NCI-H2081 treated with DMSO at 0.1 percent for 48 hours (cell line): ENCODE measurements at regions not wholly inside any gene's neighbourhood (a gene's known extent, or its start where the extent isn't known, plus 50 kb on each side); places are given as distances from the start of the nearest gene placed in this dataset.

Source experiments
- DNase-seq: peaks from one replicate; lab custom pipeline; 2025; lab: John Stamatoyannopoulos, UW

DNA sequence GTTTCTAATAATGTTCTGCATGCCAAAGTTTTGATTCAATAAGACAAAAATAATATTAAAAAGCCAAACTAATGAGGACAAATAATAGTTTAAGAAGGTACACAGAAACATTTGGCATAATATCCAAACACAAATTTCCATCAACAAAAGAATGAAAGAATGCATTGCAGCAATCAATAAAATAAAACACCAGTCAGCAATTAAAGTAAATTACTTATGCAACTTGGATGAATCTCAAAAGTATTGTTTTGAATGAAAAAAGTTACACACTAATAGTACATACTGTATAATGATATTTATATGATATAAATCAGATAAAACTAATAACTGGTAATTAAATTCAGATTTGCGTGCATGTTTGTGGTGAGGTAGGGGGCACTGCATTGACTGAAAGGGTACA, 285.5 kb upstream of the PCDH10 start:
- DNase-seq, result no peak

DNA sequence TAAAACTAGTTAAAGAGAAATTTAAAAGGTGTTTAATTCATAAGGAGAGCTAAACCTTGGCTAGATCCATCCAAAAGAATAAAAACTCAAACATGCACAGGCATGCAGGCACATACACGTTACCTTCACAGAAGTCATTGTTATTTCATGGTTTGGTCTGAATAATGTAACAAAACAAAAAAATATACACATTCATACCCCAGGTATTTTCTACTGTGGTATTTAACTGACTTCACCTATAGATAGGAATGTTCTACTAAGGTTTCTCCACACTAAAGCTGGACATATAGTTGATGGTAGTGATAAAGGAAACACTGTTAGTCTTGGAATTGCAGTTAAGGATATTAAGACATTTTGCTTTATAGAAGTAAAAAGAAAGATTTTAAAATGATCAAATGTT, 283.6 kb upstream of the PCDH10 start:
- no peak for DNase-seq

DNA sequence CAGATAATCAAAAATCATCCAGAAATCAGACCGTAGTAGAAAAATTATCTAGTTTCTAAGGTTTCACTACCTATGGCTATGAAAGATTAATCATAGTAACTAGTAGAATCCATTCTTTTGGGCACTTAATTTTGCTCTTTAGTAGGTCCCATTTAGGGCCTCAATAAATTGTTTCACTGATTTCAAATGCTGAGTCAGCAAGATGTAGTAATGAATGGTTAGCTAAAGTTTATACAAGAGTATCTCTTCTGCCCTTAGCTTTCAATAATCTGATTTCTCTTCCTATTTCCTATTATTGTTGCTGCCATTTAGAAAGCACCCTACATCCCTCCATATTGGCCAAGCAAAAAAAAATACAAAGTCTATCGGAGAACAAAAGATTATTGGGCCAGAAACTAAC, 283.2 kb upstream of the PCDH10 start:
- no peak for DNase-seq

DNA sequence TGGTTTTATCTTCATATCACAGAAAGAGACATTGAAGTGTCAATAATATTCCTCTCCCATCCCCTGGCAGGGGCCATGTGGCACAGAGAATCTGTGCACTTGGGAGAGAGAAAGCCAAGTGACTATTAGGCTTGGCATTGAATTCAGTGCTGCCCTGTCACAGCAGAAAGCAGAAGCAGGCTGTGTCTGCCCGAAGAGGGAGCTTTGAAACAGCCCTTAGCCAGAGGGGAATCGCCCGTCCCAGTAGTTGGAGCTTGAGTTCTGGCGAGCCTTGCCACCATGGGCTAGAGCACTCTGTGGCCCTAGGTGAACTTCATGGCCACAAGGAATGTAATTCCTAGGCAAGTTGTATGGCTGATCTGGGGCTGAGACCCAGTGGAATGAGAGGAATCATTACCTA, 282.5 kb upstream of the PCDH10 start:
- DNase-seq, result no peak

DNA sequence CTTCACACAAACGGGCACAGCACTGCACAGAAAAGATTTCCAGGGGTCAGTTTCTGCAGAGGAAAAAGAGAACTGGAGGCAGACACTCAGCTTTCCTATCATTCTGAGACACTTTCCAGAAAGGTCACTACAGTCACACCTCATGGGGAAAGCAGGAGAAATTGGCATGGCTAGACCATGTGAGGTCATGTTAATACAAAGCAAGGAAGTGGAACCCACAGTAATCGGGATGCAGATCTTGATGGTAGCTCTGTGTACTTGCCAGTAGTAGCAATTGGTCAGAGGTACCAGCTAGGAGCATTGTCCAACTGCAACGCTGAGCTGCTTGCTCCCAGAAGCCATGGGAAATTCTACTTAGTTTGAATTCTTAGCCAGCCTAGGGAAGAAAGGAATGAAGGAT, 255.3 kb upstream of the PCDH10 start:
- DNase-seq, result no peak

DNA sequence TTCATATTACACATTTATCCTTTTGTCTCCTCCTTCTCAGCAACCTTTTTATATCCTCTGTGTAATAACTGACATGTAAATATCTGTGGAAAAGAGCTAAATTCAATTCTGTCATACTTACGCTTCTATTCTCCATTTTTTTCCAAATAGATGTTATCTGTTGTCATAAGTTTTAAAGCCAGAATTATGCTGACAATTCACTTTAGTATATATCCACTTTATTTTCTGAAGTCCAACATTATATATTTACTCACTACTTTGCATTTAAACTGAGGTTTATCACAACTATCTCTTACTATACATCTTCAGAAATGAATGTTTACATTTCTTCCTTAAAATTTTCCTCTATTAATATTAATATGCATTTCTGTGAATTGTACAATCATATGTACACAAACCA, 247.9 kb upstream of the PCDH10 start:
- no peak for DNase-seq

DNA sequence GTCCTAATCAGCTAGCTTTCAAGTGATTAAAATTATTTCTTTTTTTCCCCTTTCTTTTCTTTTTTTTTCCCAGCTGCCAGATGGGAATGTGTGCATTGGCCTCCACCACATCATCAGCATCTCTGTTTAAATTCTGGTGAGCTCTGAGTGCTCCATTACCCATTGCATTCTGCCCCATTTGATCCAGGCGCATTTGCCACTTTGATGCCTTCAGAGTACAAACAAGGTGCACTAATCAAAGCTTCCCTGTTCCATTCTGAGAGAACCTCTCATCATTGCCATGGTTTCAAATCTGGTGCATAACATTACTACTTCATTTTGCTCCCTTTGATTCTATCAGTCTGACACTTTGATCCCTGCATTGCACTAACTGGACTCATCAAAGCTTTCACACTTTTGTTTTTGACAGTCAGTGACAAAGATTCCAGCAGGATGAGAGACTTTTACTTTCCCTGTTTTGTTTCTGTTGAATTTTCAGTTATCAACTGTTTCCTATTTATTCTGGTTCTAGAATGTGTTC, 238.8 kb upstream of the PCDH10 start:
- DNase-seq, result no peak

DNA sequence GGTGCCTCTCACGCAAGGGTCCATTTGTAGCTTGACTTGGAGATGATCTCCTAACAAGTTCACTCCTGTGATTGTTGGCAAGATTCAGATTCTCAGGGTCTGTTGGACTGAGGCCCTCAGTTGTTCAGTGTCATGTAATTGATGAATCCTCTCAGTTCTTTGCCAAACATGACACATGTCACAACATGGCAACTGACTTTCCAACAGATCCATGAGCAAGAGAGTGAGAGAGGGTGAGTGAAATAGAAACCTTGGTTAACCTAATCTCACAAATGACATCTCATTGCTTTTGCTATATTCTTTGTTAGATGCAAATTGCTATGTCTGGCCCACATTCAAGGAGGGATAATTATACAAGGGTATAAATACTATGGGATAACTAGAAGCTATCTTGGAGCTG, 231.0 kb upstream of the PCDH10 start:
- DNase-seq, result no peak

DNA sequence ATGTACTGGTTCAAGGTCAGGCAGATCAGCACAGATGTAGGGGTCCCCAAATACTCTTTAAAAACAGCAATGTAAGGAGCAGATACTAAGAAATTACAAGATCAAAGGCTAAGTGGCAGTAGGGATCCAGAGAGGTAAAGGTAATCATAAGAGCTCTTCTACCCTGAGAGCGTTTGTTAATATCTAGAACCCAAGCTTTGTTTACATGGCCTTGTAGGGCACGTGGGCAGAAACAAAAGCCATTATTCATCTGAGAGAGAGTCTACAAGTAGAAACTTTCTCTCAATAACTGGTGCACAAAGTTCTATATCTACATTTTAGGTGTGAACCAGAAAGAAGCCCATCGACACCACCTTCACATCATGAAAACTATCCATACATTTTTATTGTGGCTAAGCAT, 225.6 kb upstream of the PCDH10 start:
- no peak for DNase-seq

DNA sequence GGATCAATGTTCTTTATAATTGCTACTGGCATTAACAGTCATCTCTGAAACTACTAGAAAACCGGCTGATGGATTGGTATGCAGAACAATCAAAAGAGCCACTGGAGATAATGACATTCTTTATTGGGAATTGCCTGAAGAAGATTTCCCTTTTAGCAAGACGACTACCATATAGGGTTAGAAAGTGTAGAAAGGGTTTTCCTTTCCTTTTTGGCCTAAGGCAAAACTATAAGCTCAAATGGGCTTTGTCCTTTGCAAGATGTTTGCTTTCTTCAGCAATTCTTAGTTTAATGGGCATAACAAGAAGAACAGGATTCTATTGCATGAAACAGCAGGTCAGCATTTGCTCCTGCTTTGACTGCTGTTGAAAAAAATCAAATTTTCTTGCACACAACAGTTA, 214.2 kb upstream of the PCDH10 start:
- DNase-seq, result no peak

DNA sequence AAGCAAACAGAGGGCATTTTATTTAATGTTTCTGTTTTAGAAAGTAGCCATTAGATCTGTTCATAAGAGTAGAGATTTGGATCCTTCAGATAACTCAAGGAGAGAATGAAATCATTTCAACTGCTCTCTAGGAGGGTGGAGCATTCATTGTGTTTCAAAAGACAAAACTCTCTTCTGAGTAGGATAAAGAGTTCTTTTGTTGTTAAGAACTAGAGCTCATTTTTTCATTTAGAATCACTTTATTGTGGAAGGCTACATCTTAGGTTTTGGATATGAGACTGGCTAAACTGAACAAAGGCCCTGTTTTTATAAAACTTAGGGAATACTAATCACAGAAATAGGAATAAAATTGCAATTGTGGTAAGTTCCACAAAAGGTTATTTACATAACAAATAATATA, 193.9 kb upstream of the PCDH10 start:
- no peak for DNase-seq

DNA sequence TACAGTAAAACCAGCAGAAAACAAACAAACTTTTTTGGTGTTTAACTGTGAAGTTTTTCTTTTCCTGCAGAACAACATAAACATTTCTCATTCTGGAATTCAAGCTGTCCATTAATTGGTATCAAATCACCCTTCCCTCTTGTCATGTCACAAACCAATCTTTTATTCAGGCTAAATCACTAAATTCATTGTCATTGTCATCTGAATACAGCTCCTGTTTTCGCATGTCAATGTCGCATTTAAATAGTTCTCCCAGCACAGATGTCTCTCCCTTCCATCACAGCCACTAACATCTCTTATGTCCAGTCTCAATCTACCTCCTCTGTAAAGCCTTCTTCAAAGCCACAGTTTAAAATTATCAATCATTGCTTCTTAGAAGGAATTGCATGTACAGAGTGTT, 192.1 kb upstream of the PCDH10 start:
- no peak for DNase-seq

DNA sequence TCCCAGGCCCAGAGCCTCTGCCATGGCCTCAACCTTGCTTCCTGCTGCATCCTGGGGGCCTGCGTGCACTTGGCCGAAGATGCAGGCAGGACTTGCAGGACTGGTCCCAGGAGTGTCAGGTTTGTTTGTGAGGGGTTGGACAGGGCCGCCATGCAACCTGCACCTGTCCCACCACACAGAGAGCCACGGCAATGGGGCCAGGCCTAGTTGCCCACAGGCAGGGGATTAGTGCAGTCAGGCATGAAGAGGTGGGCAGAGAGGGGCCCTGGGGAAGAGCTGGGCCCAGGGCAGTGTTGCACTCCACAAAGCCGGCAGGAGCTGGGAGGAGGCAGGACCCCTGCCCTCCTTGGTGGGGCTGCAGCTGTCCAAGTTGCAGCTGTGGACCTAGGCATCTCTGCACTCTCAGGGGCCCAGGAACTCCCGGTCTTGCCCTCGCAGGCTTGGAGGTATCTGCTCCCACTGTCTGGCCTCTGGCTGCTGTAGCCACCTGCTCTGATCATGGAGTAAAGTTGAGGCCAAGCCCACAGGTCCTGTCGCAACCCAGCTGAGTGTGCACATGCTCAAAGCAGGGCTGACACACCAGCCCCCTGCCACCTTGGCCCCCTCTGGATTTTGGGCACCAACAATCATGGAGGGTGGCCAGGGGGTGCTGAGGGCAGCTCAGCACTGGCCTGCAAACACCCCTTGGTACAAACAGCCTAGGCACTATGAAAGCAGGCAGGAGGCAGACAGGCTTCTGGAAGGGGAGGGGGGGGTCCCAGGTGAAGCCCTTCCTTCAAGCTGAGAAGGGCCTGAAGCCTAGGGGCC, 190.4 kb upstream of the PCDH10 start:
- no peak for DNase-seq

DNA sequence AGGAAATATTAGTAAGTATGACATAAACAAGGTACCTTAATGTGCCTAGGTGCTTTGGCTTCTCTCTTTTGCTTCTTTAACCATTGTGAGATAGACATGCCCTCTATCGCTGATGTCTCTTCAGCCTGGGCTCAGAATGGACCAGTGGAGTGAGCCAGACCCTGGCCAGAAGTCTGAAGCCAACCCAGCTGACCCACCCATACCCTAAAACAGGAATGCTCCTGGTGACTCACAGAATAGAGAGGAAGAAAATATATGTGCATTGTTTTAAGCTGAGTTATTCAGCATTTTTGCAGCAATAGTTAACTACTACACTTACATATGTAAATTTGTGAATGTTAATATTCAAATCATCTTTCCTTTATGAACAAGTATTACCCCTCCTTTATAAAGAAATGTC, 167.5 kb upstream of the PCDH10 start:
- no peak for DNase-seq

DNA sequence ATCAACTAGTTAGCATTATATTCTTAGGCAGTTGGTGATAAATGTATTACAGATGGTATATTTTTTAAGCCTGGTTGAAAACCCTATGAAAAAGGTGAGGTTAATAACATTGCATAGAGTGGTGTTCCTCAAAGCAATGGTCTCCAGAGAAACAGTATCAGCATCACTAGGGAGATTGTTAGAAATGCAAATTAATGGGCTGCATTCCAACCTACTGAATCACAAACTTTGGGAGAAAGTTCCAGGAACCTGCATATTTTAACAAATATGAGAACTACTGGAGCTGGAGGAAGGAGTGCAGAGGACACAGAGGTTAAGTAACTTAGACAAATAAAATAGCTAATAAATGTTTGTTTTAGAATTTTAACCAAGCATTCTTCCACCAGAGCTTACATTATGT, 166.9 kb upstream of the PCDH10 start:
- no peak for DNase-seq

DNA sequence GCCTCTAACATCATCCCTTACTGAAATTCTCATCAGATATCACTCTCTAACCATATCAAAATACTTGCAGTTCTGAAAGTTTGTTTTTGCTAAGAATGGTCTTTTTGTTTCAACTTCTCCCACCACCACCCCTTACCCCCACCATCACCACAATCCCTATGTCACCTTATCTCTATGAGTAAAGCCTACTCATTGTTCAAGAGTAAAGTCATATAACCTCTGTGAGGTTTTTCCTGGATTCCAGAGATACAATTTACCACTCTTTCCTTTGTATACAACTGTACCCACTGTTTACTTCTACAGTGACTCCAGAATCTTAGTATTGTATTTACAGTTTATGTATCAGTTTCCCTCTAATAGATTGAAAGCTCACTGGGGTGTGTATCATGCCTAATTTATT, 158.0 kb upstream of the PCDH10 start:
- no peak for DNase-seq

DNA sequence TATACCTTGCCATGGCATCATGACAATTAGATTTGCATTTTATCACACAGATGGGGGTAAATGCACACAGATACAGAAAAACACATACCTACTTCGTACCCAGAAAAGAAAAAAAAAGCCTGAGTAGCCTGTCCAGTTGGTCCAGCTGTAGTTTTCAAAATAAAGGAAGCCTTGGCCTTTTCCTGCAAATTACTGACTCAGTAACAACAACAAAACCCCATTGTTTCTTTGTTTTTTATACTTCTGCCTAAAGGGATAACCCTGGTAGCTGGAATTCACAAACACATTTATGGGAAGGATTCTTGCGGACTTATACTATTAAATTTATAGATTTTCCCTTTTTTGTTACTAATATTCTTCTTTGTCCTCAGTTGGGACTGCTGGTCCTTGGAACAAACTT, 156.4 kb upstream of the PCDH10 start:
- no peak for DNase-seq

DNA sequence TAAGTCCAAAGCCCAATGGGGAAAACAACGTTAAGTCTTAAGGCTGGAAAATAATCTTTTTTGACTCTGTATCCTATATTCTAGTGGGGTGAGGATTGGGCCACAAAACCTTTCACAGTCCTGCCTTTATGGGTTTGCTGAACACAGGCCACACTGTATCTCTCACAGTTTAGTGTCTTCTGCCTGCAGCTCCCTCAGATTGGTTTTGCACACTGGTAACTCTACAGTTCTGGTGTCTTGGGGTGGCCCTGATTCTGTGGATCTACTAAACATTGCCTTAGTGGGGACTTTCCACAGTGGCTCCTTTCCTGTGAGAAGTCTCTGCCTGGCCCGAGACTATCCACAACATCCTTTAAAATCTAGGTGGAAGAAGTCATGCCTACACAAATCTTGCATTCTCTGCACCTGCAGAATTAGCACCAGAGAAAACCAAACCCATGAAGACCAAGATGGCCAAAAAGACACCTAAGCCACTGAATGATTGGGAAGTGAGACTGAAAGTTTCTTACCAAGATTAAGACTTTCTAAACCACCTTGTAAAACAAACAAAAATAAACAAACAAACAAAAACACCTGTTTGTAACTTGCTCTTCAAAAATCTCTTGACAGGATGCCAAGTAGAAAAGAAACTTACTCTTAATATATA, 150.4 kb upstream of the PCDH10 start:
- DNase-seq, result no peak

DNA sequence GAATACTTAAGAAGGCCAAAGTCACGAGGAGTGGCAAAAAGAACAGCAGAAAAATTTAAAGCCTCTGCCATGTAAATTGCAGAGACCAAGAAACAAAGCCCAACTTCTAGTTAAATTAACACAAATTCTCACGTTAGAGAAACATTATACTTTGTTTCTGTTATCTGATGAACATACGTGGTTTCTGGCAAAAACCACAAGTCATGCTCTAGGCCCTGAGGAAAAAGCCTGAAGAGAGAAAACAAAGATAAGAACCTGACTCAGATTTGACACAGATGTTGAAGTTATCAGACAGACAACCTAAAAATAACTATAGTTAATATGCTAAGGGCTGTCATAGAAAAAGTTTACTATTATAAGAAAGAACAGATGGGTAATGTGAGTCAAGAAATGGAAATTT, 149.1 kb upstream of the PCDH10 start:
- DNase-seq, result no peak

DNA sequence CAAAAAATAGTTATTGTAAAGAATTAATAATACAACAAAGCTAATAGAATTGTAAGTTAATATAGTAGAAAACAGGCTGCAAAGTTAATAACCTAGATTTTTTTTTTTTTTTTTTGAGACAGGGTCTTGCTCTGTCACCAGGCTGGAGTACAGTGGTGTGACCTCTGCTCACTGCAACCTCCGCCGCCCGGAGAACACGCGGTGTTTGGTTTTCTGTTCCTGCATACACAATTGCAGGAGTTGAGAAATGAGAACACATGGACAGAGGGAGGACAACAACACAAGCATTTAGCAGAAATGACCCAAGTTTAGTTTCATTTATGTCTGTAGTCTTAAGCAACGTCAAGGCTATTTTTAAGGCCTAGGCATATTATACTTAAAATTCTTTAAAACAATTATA, 145.9 kb upstream of the PCDH10 start:
- no peak for DNase-seq

DNA sequence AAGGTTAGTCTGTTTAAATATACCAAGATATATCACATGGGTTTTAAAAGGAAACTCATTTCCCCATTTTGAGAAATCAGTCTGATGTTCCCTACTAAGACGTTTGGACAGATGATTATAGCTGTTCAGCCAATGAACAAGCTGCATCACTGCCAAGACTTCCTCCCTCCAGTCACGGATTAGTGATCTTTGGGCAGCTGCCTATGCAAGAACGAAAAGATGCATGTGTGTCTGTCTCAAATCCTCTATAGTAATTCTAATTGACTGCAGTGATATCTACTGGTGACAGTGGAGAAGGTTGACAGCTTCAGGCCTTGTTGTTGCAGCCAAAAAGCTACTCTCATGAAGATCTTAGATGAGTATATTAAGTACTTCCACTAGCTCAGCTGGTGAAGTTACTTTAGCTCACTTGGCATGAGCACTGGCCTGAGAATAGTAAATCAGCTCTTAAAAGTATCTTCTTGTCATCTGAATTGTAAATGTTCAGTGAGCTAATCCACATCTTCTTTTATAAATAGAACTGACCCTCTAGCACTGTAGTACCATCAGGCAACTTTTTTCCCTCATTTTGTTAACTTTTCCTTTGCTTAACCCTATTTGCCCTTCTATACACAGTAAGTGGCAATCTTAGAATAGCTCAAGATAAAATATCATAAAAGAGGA, 134.5 kb upstream of the PCDH10 start:
- DNase-seq, result no peak

DNA sequence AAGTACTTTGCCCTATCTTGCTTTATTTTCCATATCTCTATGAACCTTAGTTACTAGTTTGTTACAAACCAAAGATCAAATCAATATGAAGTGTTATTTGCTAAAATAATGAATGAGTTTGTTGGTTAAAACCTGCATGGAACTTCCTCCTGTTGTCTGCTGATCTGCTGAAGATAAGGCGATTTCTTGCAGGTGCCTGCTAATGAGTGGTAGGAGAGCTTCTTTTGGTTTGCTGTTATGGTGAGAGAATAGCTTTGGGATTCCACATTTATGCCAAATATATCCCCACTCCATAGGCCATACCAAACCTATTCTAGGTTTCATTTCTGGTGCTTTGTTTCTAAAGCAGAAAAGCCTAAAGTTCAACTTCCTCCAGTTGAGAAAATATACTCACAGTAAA, 103.8 kb upstream of the PCDH10 start:
- no peak for DNase-seq

DNA sequence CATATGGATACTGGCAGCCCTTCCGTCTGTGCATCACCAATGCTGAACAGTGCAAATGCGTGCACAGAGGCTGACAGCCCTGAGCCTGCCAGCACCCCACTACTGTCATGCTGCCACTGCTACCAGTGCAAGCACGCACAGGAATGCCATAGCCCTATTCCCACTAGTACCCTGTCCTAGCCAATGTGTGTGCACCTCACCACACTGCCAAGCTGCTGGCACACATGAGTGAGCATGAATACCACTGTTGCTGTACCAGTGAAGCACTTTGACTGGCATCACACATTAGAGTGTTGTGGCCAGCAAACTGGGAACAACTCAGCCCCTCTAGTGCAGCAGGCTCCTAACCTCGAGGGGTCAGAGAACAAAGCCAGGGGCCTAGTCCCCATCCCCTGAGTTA, 102.9 kb upstream of the PCDH10 start:
- no peak for DNase-seq
